BE2C (cell line): ENCODE measurements at regions not wholly inside any gene's neighbourhood (a gene's known extent, or its start where the extent isn't known, plus 50 kb on each side); places are given as distances from the start of the nearest gene placed in this dataset.

Experiments
- DNase-seq: peaks from one replicate; pipeline ENCODE4 v3.0.0-alpha.2; 2020
- H3K27me3 ChIP-seq: fragments of 250-450 bp; sonication (Bioruptor Pico); 2 replicates; pipeline ENCODE4 v1.5.1; 2020; ENCODE audit warnings: mild to moderate bottlenecking
- H3K36me3 ChIP-seq: fragments of 250-450 bp; sonication (Bioruptor Pico); 2 replicates; pipeline ENCODE4 v1.5.1; 2020; ENCODE audit warnings: mild to moderate bottlenecking
- H3K4me1 ChIP-seq: fragments of 250-450 bp; sonication (Bioruptor Pico); 2 replicates; pipeline ENCODE4 v1.5.1; 2020
- H3K4me3 ChIP-seq: 2 replicates; pipeline ENCODE4 v1.5.1; 2011; ENCODE audit warnings: low read depth, low read length
- H3K9me3 ChIP-seq: fragments of 250-450 bp; sonication (Bioruptor Pico); 2 replicates; pipeline ENCODE4 v1.5.1; 2020
- CTCF ChIP-seq: IDR thresholded peaks from 2 replicates; pipeline ENCODE4 v1.5.1; 2012; ENCODE audit warnings: mild to moderate bottlenecking, low read depth, low read length

- TF ChIP-seq CTCF: no peak
- Histone ChIP-seq H3K4me3 (no peak overlapping the region), H3K4me1 (no peaks in the 10 kb centered on the region), H3K36me3 (no peaks in the 10 kb centered on the region), H3K27me3 (no peaks in the 10 kb centered on the region), H3K9me3 (no peaks in the 10 kb centered on the region)
- no peak for DNase-seq
Observed at GRCh38 chr2:187749804-187750431, 195.7 kb upstream of the TFPI start.

GRCh38 chr2:187768995-187769394, 214.8 kb upstream of the TFPI start:
- no peak for TF ChIP-seq CTCF
- no peak for DNase-seq
- no peaks in the 10 kb centered on the region for H3K36me3 ChIP-seq
- H3K4me3 ChIP-seq: no peak overlapping the region
- H3K9me3 ChIP-seq: no peaks in the 10 kb centered on the region
- H3K4me1 ChIP-seq: no peaks in the 10 kb centered on the region
- no peaks in the 10 kb centered on the region for H3K27me3 ChIP-seq

- Histone ChIP-seq H3K4me1 (no peaks in the 10 kb centered on the region), H3K4me3 (no peak overlapping the region), H3K27me3 (no peaks in the 10 kb centered on the region), H3K36me3 (no peaks in the 10 kb centered on the region), H3K9me3 (no peaks in the 10 kb centered on the region)
- no peak for DNase-seq
- TF ChIP-seq CTCF: no peak
Observed at GRCh38 chr2:187769437-187769836, 215.2 kb upstream of the TFPI start.

- H3K36me3 ChIP-seq: no peaks in the 10 kb centered on the region
- no peak overlapping the region for H3K4me3 ChIP-seq
- no peaks in the 10 kb centered on the region for H3K4me1 ChIP-seq
- no peaks in the 10 kb centered on the region for H3K27me3 ChIP-seq
- no peak for TF ChIP-seq CTCF
- no peak for DNase-seq
- no peaks in the 10 kb centered on the region for H3K9me3 ChIP-seq
Observed at GRCh38 chr2:187774551-187775071, 220.4 kb upstream of the TFPI start.

- H3K4me3 ChIP-seq: no peak overlapping the region
- no peaks in the 10 kb centered on the region for H3K4me1 ChIP-seq
- no peaks in the 10 kb centered on the region for H3K27me3 ChIP-seq
- H3K9me3 ChIP-seq: no peaks in the 10 kb centered on the region
- no peak for DNase-seq
- TF ChIP-seq CTCF: no peak
- H3K36me3 ChIP-seq: no peaks in the 10 kb centered on the region
Observed at GRCh38 chr2:187775196-187775595, 221.0 kb upstream of the TFPI start.

- no peaks in the 10 kb centered on the region for H3K9me3 ChIP-seq
- no peaks in the 10 kb centered on the region for H3K4me1 ChIP-seq
- no peaks in the 10 kb centered on the region for H3K27me3 ChIP-seq
- H3K36me3 ChIP-seq: no peaks in the 10 kb centered on the region
- no peak overlapping the region for H3K4me3 ChIP-seq
- no peak for DNase-seq
- no peak for TF ChIP-seq CTCF
Observed at GRCh38 chr2:187775651-187776050, 221.4 kb upstream of the TFPI start.
